ENCODE measurements at regions not wholly inside any gene's neighbourhood (a gene's known extent, or its start where the extent isn't known, plus 50 kb on each side); places are given as distances from the start of the nearest gene placed in this dataset.

DNA sequence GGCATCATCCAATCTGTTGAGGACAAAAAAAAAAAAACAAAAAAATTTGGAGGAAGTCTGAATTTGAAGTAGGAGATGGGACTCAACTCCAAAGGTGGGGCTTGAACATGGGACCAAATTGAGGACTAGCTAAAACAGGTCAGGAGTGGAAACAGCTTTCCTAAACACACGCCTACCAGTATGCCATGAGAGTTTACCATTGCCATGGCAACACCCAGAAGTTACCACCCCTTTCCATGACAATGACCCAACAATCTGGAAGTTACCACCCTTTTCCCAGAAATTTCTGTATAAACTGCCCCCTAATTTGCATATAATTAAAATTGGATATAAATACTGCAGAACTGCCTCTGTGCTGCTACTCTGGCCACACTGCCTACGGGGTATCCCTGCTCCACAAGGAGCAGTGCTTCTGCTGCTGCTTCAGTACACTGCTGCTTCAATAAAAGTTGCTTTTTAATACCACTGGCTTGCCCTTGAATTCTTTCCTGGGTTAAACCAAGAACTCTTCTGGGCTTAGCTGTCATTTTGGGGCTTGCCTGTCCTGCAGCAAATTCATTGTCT is 73.3 kb upstream of the FSIP2 start:
- no peaks in the 10 kb centered on the region for H3K36me3 ChIP-seq
- H3K4me1 ChIP-seq = no peaks in the 10 kb centered on the region
- WGBS, 2 donors = 74 to 87% methylated on average over 2 of the region's 2 CpGs
- TF ChIP-seq, protein P1, sequence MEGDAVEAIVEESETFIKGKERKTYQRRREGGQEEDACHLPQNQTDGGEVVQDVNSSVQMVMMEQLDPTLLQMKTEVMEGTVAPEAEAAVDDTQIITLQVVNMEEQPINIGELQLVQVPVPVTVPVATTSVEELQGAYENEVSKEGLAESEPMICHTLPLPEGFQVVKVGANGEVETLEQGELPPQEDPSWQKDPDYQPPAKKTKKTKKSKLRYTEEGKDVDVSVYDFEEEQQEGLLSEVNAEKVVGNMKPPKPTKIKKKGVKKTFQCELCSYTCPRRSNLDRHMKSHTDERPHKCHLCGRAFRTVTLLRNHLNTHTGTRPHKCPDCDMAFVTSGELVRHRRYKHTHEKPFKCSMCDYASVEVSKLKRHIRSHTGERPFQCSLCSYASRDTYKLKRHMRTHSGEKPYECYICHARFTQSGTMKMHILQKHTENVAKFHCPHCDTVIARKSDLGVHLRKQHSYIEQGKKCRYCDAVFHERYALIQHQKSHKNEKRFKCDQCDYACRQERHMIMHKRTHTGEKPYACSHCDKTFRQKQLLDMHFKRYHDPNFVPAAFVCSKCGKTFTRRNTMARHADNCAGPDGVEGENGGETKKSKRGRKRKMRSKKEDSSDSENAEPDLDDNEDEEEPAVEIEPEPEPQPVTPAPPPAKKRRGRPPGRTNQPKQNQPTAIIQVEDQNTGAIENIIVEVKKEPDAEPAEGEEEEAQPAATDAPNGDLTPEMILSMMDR (IDR thresholded peaks at IDR 0.05) = no peak
- TF ChIP-seq POLR2AphosphoS5 (IDR thresholded peaks at IDR 0.05) = no peak
- TF ChIP-seq POLR2A (IDR thresholded peaks at IDR 0.05) = no peak
- no peak for TF ChIP-seq EP300 (IDR thresholded peaks at IDR 0.05)
- intact Hi-C loops (cut with DNase I) = no loop called here
- no peaks in the 10 kb centered on the region for H3K9me3 ChIP-seq
- no peaks in the 10 kb centered on the region for H3K27me3 ChIP-seq
- no peak overlapping the region for H3K27ac ChIP-seq
- H3K4me3 ChIP-seq = no peak overlapping the region
- no peak for DNase-seq

DNA sequence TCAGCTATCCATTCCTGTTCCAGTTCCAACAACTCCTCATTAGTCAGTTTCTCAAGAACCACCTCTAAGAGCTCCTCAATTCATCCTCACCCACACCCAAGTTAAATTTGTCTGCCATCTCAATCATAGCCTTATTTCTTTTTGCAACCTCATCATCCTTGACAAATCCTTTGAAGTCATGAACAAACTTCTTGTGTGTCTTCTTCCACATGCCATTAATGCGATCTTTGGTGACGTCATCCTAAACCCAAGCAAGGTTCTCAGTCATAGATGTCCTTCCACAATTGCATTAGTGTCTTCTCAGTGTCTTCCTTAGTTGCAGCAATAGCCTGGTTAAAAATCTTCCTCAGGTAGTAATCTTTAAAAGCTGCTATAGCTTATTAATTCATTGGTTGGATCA is 71.2 kb upstream of the FSIP2 start:
- Histone ChIP-seq H3K27me3 (no peaks in the 10 kb centered on the region), H3K36me3 (no peaks in the 10 kb centered on the region), H3K4me3 (no peak overlapping the region), H3K27ac (no peak overlapping the region), H3K9me3 (no peaks in the 10 kb centered on the region), H3K4me1 (peaks cover 0 to 4% (median 0%) of the 10 kb centered on the region in 4 donors)
- no peak for TF ChIP-seq EP300 (IDR thresholded peaks at IDR 0.05)
- no peak for TF ChIP-seq POLR2A (IDR thresholded peaks at IDR 0.05)
- no peak for TF ChIP-seq POLR2AphosphoS5 (IDR thresholded peaks at IDR 0.05)
- TF ChIP-seq, protein P1 (IDR thresholded peaks at IDR 0.05) = no peak
- intact Hi-C loops (cut with DNase I) = no loop called here
- WGBS, 2 donors = 90 to 93% methylated on average over 2 of the region's 2 CpGs
- no peak for DNase-seq

DNA sequence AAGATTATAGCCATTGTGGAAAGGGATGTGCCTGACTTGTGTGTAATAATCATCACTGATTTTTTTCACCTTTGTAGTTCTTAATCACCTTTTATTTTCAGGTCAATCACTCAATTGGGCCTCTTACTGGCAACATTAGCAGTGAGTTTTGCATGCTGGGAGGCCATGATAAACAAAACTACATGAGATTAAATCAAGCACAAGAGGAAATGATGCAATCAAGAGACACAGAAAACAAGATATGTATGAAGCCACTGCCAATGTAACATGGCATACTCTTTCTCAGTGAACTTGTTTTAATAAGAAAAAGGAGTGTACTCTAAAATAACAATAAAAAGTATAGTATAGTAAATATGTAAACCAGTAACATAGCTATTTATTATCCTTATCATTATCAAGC is 69.9 kb upstream of the FSIP2 start:
- H3K9me3 ChIP-seq = no peaks in the 10 kb centered on the region
- H3K4me3 ChIP-seq = no peak overlapping the region
- H3K27me3 ChIP-seq = no peaks in the 10 kb centered on the region
- no peaks in the 10 kb centered on the region for H3K36me3 ChIP-seq
- peaks cover 0 to 4% (median 0%) of the 10 kb centered on the region in 4 donors for H3K4me1 ChIP-seq
- TF ChIP-seq POLR2AphosphoS5 (IDR thresholded peaks at IDR 0.05) (no peak), POLR2A (IDR thresholded peaks at IDR 0.05) (no peak), EP300 (IDR thresholded peaks at IDR 0.05) (no peak)
- TF ChIP-seq, protein P1 (IDR thresholded peaks at IDR 0.05) = no peak
- H3K27ac ChIP-seq = no peak overlapping the region
- no peak for DNase-seq
- intact Hi-C loops (cut with DNase I) = no loop called here

DNA sequence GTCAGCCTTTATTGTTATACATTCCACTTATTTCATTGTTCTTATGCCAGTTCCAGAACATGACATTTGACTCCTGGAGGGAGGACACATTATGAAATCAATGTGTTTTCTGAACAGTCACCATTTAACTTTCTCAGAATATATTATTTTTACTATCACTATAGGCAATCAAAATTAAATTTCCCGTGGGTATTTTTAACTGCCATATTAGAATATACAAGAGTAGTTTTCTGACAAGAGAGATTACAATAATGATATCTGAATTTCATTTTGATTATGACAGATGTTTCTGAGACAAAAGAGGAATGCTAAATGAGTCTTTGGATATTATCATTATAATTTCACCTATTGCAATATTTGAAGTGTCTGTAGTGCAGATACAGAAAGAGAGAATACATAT is 64.4 kb upstream of the FSIP2 start:
- DNase-seq = no peak
- 42 to 83% methylated on average over 1 of the region's 1 CpG for WGBS, 2 donors
- H3K27me3 ChIP-seq = no peaks in the 10 kb centered on the region

More for the DNA sequence above, 64.4 kb upstream of the FSIP2 start:
- H3K36me3 ChIP-seq = no peaks in the 10 kb centered on the region
- H3K4me3 ChIP-seq = no peak overlapping the region
- H3K9me3 ChIP-seq = no peaks in the 10 kb centered on the region
- intact Hi-C loops (cut with DNase I) = no loop called here
- no peak for TF ChIP-seq POLR2A (IDR thresholded peaks at IDR 0.05)
- TF ChIP-seq, protein P1 (IDR thresholded peaks at IDR 0.05) = no peak
- peaks cover 0 to 4% (median 0%) of the 10 kb centered on the region in 4 donors for H3K4me1 ChIP-seq
- no peak overlapping the region for H3K27ac ChIP-seq
